Osteocyte (in vitro differentiated cells): ENCODE measurements at regions not wholly inside any gene's neighbourhood (a gene's known extent, or its start where the extent isn't known, plus 50 kb on each side); places are given as distances from the start of the nearest gene placed in this dataset.

Experiments used
- DNase-seq: peaks from one replicate; pipeline ENCODE4 v3.0.0; 2021; ENCODE audit warnings: mixed read lengths; ENCODE audit not compliant: unreplicated experiment; ENCODE audit errors: extremely low spot score
- H3K27ac Mint-ChIP-seq: one replicate; pipeline ENCODE4 v1.8.0; 2021; ENCODE audit warnings: mild to moderate bottlenecking, mixed read lengths; ENCODE audit not compliant: unreplicated experiment
- H3K27me3 Mint-ChIP-seq: one replicate; pipeline ENCODE4 v1.8.0; 2021; ENCODE audit warnings: mixed read lengths; ENCODE audit not compliant: unreplicated experiment
- H3K36me3 Mint-ChIP-seq: one replicate; pipeline ENCODE4 v1.8.0; 2021; ENCODE audit warnings: mixed read lengths; ENCODE audit not compliant: unreplicated experiment
- H3K4me1 Mint-ChIP-seq: one replicate; pipeline ENCODE4 v1.8.0; 2021; ENCODE audit warnings: mixed read lengths; ENCODE audit not compliant: unreplicated experiment
- H3K4me3 Mint-ChIP-seq: one replicate; pipeline ENCODE4 v1.8.0; 2021; ENCODE audit warnings: mild to moderate bottlenecking, moderate library complexity, mixed read lengths; ENCODE audit not compliant: unreplicated experiment
- H3K9me3 Mint-ChIP-seq: one replicate; pipeline ENCODE4 v1.8.0; 2021; ENCODE audit warnings: mixed read lengths; ENCODE audit not compliant: unreplicated experiment
- CTCF ChIP-seq: fragments of 200-600 bp; sonication (generic); IDR thresholded peaks from 2 replicates; pipeline ENCODE4 v1.5.0; 2021; ENCODE audit warnings: antibody characterized with exemption, mild to moderate bottlenecking, moderate library complexity

GRCh38 chr3:117567906-117568305, 858.3 kb downstream of the TUSC7 start:
- no peak overlapping the region for H3K4me3 Mint-ChIP-seq
- no peaks in the 10 kb centered on the region for H3K36me3 Mint-ChIP-seq
- H3K9me3 Mint-ChIP-seq: no peaks in the 10 kb centered on the region
- H3K27ac Mint-ChIP-seq: no peak overlapping the region
- no peak for TF ChIP-seq CTCF
- H3K4me1 Mint-ChIP-seq: no peaks in the 10 kb centered on the region
- peaks cover 15% of the 10 kb centered on the region for H3K27me3 Mint-ChIP-seq
- DNase-seq: no peak

GRCh38 chr3:117572786-117573185, 863.2 kb downstream of the TUSC7 start:
- Mint-ChIP-seq H3K36me3 (no peaks in the 10 kb centered on the region), H3K4me1 (no peaks in the 10 kb centered on the region)

GRCh38 chr3:117580806-117581205, 871.2 kb downstream of the TUSC7 start:
- H3K27me3 Mint-ChIP-seq: peaks cover 24% of the 10 kb centered on the region
- DNase-seq: no peak
- H3K9me3 Mint-ChIP-seq: no peaks in the 10 kb centered on the region
- no peaks in the 10 kb centered on the region for H3K4me1 Mint-ChIP-seq
- H3K27ac Mint-ChIP-seq: no peak overlapping the region
- no peak overlapping the region for H3K4me3 Mint-ChIP-seq
- H3K36me3 Mint-ChIP-seq: no peaks in the 10 kb centered on the region
- no peak for TF ChIP-seq CTCF

More at GRCh38 chr3:117572786-117573185, 863.2 kb downstream of the TUSC7 start:
- no peak overlapping the region for H3K4me3 Mint-ChIP-seq
- no peak for DNase-seq
- no peaks in the 10 kb centered on the region for H3K9me3 Mint-ChIP-seq
- no peak for TF ChIP-seq CTCF
- H3K27ac Mint-ChIP-seq: no peak overlapping the region
- peaks cover 15% of the 10 kb centered on the region for H3K27me3 Mint-ChIP-seq

- H3K36me3 Mint-ChIP-seq: no peaks in the 10 kb centered on the region
- DNase-seq: no peak
- TF ChIP-seq CTCF: no peak
- H3K27ac Mint-ChIP-seq: no peak overlapping the region
- H3K4me1 Mint-ChIP-seq: no peaks in the 10 kb centered on the region
- peaks cover 40% of the 10 kb centered on the region for H3K27me3 Mint-ChIP-seq
- H3K4me3 Mint-ChIP-seq: no peak overlapping the region
- no peaks in the 10 kb centered on the region for H3K9me3 Mint-ChIP-seq
These were observed 876.6 kb downstream of the TUSC7 start for GRCh38 chr3:117586161-117586560.

GRCh38 chr3:117587416-117587815, 877.8 kb downstream of the TUSC7 start:
- Mint-ChIP-seq H3K4me1 (no peaks in the 10 kb centered on the region), H3K36me3 (no peaks in the 10 kb centered on the region), H3K27me3 (peaks cover 42% of the 10 kb centered on the region)

More at GRCh38 chr3:117587416-117587815, 877.8 kb downstream of the TUSC7 start:
- no peak for DNase-seq
- H3K4me3 Mint-ChIP-seq: no peak overlapping the region
- no peaks in the 10 kb centered on the region for H3K9me3 Mint-ChIP-seq
- no peak for TF ChIP-seq CTCF
- no peak overlapping the region for H3K27ac Mint-ChIP-seq
